Stomach (tissue), 4 donors: ENCODE measurements at regions not wholly inside any gene's neighbourhood (a gene's known extent, or its start where the extent isn't known, plus 50 kb on each side); places are given as distances from the start of the nearest gene placed in this dataset.

ENCODE experiments used
- POLR2A ChIP-seq, 4 donors: fragments of 450-650 bp; IDR thresholded peaks; one replicate each; pipeline ENCODE4 v1.6.1; 2016; ENCODE audit warnings: antibody characterized with exemption in 4 of 4, control low read depth in 2 of 4, mild to moderate bottlenecking in 1 of 4, moderate library complexity in 1 of 4
- POLR2AphosphoS5 ChIP-seq, 3 donors: sonication (generic); formaldehyde crosslinking; IDR thresholded peaks; one replicate each; pipeline ENCODE4 v1.6.1; 2016; ENCODE audit warnings: antibody characterized with exemption in 3 of 3
- TF ChIP-seq, protein P1 (sequence below), 7 experiments: fragments of 450-650 bp in 4 of 7; fragments of 200-600 bp in 3 of 7; sonication (generic) in 3 of 7; IDR thresholded peaks; one replicate each; pipeline ENCODE4 v1.5.1; 2016 to 2019; ENCODE audit warnings: antibody characterized with exemption in 7 of 7, control low read depth in 2 of 7, mild to moderate bottlenecking in 1 of 7

DNA sequence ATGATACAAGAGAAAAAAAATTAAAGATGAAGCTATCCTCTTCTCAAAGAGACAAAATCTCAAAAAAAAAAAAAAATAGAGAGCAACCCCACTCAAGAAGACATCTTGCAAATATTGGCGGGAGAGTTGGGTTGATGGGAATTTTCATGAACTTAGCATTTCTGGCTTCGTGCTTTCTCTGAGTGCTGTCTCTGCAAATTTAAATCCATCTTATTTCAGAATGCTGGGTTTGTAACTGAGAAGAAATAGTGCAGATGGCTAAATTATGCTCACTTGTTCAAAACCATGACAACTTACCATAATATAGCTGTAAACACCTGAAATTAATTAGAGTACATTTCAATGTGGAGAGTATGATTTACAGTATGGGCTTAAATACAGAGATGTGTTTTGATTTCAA lies 484.8 kb upstream of the CELF2 start:
- TF ChIP-seq, protein P1, sequence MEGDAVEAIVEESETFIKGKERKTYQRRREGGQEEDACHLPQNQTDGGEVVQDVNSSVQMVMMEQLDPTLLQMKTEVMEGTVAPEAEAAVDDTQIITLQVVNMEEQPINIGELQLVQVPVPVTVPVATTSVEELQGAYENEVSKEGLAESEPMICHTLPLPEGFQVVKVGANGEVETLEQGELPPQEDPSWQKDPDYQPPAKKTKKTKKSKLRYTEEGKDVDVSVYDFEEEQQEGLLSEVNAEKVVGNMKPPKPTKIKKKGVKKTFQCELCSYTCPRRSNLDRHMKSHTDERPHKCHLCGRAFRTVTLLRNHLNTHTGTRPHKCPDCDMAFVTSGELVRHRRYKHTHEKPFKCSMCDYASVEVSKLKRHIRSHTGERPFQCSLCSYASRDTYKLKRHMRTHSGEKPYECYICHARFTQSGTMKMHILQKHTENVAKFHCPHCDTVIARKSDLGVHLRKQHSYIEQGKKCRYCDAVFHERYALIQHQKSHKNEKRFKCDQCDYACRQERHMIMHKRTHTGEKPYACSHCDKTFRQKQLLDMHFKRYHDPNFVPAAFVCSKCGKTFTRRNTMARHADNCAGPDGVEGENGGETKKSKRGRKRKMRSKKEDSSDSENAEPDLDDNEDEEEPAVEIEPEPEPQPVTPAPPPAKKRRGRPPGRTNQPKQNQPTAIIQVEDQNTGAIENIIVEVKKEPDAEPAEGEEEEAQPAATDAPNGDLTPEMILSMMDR (IDR thresholded peaks at IDR 0.05), result no peak
- TF ChIP-seq POLR2A (IDR thresholded peaks at IDR 0.05) (no peak), POLR2AphosphoS5 (IDR thresholded peaks at IDR 0.05) (no peak)
